CD14-positive monocyte (primary cell): ENCODE measurements at regions not wholly inside any gene's neighbourhood (a gene's known extent, or its start where the extent isn't known, plus 50 kb on each side); places are given as distances from the start of the nearest gene placed in this dataset.
A peak's percentile ranks its signal among the peaks of the same experiment; 100 is the strongest.

Experiments
- DNase-seq, 3 donors: peaks; one replicate each; pipeline ENCODE4 v3.0.0-alpha.2; 2011 to 2022
- H2AFZ ChIP-seq: 2 replicates; pipeline ENCODE4 v1.6.0; 2012; ENCODE audit warnings: mild to moderate bottlenecking, low read depth, low read length, inconsistent platforms; ENCODE audit not compliant: insufficient read depth, poor library complexity, severe bottlenecking
- H3K27ac ChIP-seq, 2 donors: 1 replicate in 1 of 2; 2 replicates in 1 of 2; pipeline ENCODE4 v1.5.1; 2012 to 2013; ENCODE audit warnings: low read length in 2 of 2, control low read depth in 1 of 2, inconsistent platforms in 1 of 2, low read depth in 1 of 2, mild to moderate bottlenecking in 1 of 2
- H3K27me3 ChIP-seq, 2 donors: one replicate each; pipeline versions ENCODE4 v1.6.0 to v1.6.1; 2011 to 2013; ENCODE audit warnings: low read length in 2 of 2; ENCODE audit not compliant: control insufficient read depth in 2 of 2, insufficient read depth in 2 of 2
- H3K36me3 ChIP-seq, 2 donors: replicated peaks in 1 of 2; 1 replicate in 1 of 2; 2 replicates in 1 of 2; pipeline versions ENCODE4 v1.5.1 to v1.6.1; 2012 to 2013; ENCODE audit warnings: low read length in 2 of 2, control low read depth in 1 of 2, inconsistent platforms in 1 of 2, mild to moderate bottlenecking in 1 of 2; ENCODE audit not compliant: insufficient read depth in 2 of 2, control insufficient read depth in 1 of 2
- H3K4me1 ChIP-seq, 2 donors: 1 replicate in 1 of 2; 2 replicates in 1 of 2; pipeline versions ENCODE4 v1.5.1 to v1.6.1; 2012 to 2013; ENCODE audit warnings: low read length in 2 of 2, control low read depth in 1 of 2, inconsistent platforms in 1 of 2, mild to moderate bottlenecking in 1 of 2, moderate library complexity in 1 of 2; ENCODE audit not compliant: insufficient read depth in 2 of 2, control insufficient read depth in 1 of 2
- H3K4me2 ChIP-seq: replicated peaks from 2 replicates; pipeline ENCODE3; 2012; ENCODE audit warnings: low read length, moderate library complexity, mild to moderate bottlenecking; ENCODE audit not compliant: poor library complexity, severe bottlenecking; ENCODE audit errors: extremely low read depth
- H3K4me3 ChIP-seq, 3 experiments: fragments of 200-600 bp in 1 of 3; sonication (generic) in 1 of 3; replicated peaks in 1 of 3; 1 replicate in 2 of 3; 2 replicates in 1 of 3; pipeline ENCODE4 v1.5.1; 2011 to 2013; ENCODE audit warnings: low read length in 3 of 3, mild to moderate bottlenecking in 3 of 3, control low read depth in 2 of 3, low read depth in 2 of 3, inconsistent platforms in 1 of 3, moderate library complexity in 1 of 3
- H3K79me2 ChIP-seq: 2 replicates; pipeline ENCODE4 v1.6.0; 2012; ENCODE audit warnings: mild to moderate bottlenecking, control low read depth, inconsistent platforms, low read length, moderate library complexity; ENCODE audit not compliant: insufficient read depth
- H3K9ac ChIP-seq: 2 replicates; pipeline ENCODE4 v1.6.0; 2017; ENCODE audit warnings: low read length, mild to moderate bottlenecking; ENCODE audit not compliant: insufficient read depth, poor library complexity, severe bottlenecking
- H3K9me3 ChIP-seq, 2 donors: replicated peaks in 1 of 2; 1 replicate in 1 of 2; 2 replicates in 1 of 2; pipeline versions ENCODE4 v1.5.1 to v1.6.1; 2012 to 2013; ENCODE audit warnings: low read length in 2 of 2, control low read depth in 1 of 2; ENCODE audit not compliant: control insufficient read depth in 1 of 2, insufficient read depth in 1 of 2
- H4K20me1 ChIP-seq: 2 replicates; pipeline ENCODE4 v1.6.0; 2012; ENCODE audit warnings: mild to moderate bottlenecking, low read length, control low read depth, moderate library complexity; ENCODE audit not compliant: insufficient read depth
- H3K27ac Mint-ChIP-seq, 7 donors: one replicate each; pipeline ENCODE4 v1.8.0; 2020; ENCODE audit warnings: mild to moderate bottlenecking in 7 of 7, mixed read lengths in 7 of 7, moderate library complexity in 6 of 7, inconsistent platforms in 2 of 7
- H3K27me3 Mint-ChIP-seq, 3 donors: one replicate each; pipeline ENCODE4 v1.8.0; 2021 to 2022; ENCODE audit warnings: low read depth in 3 of 3, mild to moderate bottlenecking in 3 of 3, mixed read lengths in 3 of 3, moderate library complexity in 3 of 3, inconsistent platforms in 1 of 3
- H3K36me3 Mint-ChIP-seq, 2 donors: one replicate each; pipeline ENCODE4 v1.8.0; 2020; ENCODE audit warnings: mixed read lengths in 2 of 2, inconsistent platforms in 1 of 2, mild to moderate bottlenecking in 1 of 2
- H3K4me1 Mint-ChIP-seq: one replicate; pipeline ENCODE4 v1.8.0; 2020; ENCODE audit warnings: mild to moderate bottlenecking, mixed read lengths
- H3K4me3 Mint-ChIP-seq, 2 donors: one replicate each; pipeline ENCODE4 v1.8.0; 2020; ENCODE audit warnings: mild to moderate bottlenecking in 2 of 2, mixed read lengths in 2 of 2, moderate library complexity in 1 of 2
- H3K9me3 Mint-ChIP-seq, 7 donors: one replicate each; pipeline ENCODE4 v1.8.0; 2020 to 2022; ENCODE audit warnings: mixed read lengths in 7 of 7, mild to moderate bottlenecking in 6 of 7, moderate library complexity in 6 of 7, inconsistent platforms in 2 of 7
- WGBS: methylation state at CpG from one replicate; pipeline ENCODE4 v1.1.5; 2013; ENCODE audit warnings: missing lambda C conversion rate; ENCODE audit not compliant: insufficient coverage; 5-methylcytosine and 5-hydroxymethylcytosine counted together
- intact Hi-C, 2 donors: fragments of 100-400 bp; cut with micrococcal nuclease; formaldehyde crosslinking; loops; one replicate each; pipeline versions ENCODE4 v1.15.0 to v1.15.1; 2023
- TF ChIP-seq, protein P1 (sequence below): fragments of 200-600 bp; IDR thresholded peaks from one replicate; pipeline ENCODE4 v1.8.0; 2022; ENCODE audit warnings: antibody characterized with exemption, mild to moderate bottlenecking

- Histone ChIP-seq H3K4me1 (no peaks in the 10 kb centered on the region), H3K9ac (no peak overlapping the region), H3K36me3 (no peaks in the 10 kb centered on the region), H3K27ac (no peak overlapping the region), H3K4me3 (no peak overlapping the region), H3K27me3 (no peaks in the 10 kb centered on the region), H4K20me1 (no peaks in the 10 kb centered on the region), H3K79me2 (no peaks in the 10 kb centered on the region), H3K9me3 (peaks cover 18 to 28% of the 10 kb centered on the region in 2 donors), H2AFZ (no peak overlapping the region), H3K4me2 (no peak overlapping the region)
- H3K27me3 Mint-ChIP-seq = no peaks in the 10 kb centered on the region
- H3K4me1 Mint-ChIP-seq = no peaks in the 10 kb centered on the region
- no peak overlapping the region for H3K27ac Mint-ChIP-seq
- H3K4me3 Mint-ChIP-seq = no peak overlapping the region
- H3K9me3 Mint-ChIP-seq = peaks cover 0 to 16% (median 6%) of the 10 kb centered on the region in 7 donors
- DNase-seq = no peak
- H3K36me3 Mint-ChIP-seq = no peaks in the 10 kb centered on the region
- intact Hi-C loops = no loop called here
- 100% methylated on average over 1 of the region's 4 CpGs for WGBS
- TF ChIP-seq, protein P1, sequence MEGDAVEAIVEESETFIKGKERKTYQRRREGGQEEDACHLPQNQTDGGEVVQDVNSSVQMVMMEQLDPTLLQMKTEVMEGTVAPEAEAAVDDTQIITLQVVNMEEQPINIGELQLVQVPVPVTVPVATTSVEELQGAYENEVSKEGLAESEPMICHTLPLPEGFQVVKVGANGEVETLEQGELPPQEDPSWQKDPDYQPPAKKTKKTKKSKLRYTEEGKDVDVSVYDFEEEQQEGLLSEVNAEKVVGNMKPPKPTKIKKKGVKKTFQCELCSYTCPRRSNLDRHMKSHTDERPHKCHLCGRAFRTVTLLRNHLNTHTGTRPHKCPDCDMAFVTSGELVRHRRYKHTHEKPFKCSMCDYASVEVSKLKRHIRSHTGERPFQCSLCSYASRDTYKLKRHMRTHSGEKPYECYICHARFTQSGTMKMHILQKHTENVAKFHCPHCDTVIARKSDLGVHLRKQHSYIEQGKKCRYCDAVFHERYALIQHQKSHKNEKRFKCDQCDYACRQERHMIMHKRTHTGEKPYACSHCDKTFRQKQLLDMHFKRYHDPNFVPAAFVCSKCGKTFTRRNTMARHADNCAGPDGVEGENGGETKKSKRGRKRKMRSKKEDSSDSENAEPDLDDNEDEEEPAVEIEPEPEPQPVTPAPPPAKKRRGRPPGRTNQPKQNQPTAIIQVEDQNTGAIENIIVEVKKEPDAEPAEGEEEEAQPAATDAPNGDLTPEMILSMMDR = no peak
Measured at GRCh38 chr7:120055300-120055699, 217.7 kb upstream of the KCND2 start.

DNA sequence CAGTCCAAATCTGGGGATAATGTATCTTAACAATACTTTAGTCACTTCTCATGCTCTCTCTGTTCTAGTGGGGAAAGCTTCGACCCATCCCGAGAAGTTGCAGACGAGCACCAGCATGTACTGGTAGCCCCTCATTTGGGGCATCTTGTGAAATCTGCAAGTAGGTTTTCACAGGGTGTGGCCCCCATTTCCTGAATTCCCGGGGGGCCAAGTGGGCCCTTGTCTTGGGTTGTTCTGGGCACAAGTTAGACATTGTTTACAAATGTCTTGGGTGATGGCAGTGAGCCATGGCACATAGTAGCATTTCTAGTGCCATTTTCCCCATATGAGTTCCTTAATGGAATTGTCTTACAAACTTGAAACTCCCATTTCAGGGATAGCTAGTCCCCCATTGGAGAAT, 216.7 kb upstream of the KCND2 start:
- Mint-ChIP-seq H3K36me3 (no peaks in the 10 kb centered on the region), H3K9me3 (peaks cover 3 to 16% (median 6%) of the 10 kb centered on the region in 7 donors), H3K4me1 (peaks cover 2% of the 10 kb centered on the region), H3K4me3 (no peak overlapping the region), H3K27me3 (no peaks in the 10 kb centered on the region), H3K27ac (peak overlapping the region in 1 of 7 donors; percentile 54)
- WGBS = 94% methylated on average over 2 of the region's 4 CpGs
- no peak overlapping the region for H3K4me2 ChIP-seq
- no peak for DNase-seq
- H3K9me3 ChIP-seq = peaks cover 18 to 30% of the 10 kb centered on the region in 2 donors
- no peak overlapping the region for H3K9ac ChIP-seq
- H3K4me3 ChIP-seq = no peak overlapping the region
- no peaks in the 10 kb centered on the region for H3K79me2 ChIP-seq
- no peak overlapping the region for H3K27ac ChIP-seq
- intact Hi-C loops = no loop called here
- TF ChIP-seq, protein P1 = no peak
- no peaks in the 10 kb centered on the region for H3K4me1 ChIP-seq
- no peak overlapping the region for H2AFZ ChIP-seq
- no peaks in the 10 kb centered on the region for H3K36me3 ChIP-seq
- H3K27me3 ChIP-seq = no peaks in the 10 kb centered on the region
- H4K20me1 ChIP-seq = no peaks in the 10 kb centered on the region
